Cardiac septum (tissue), 1 donor: ENCODE measurements at regions not wholly inside any gene's neighbourhood (a gene's known extent, or its start where the extent isn't known, plus 50 kb on each side); places are given as distances from the start of the nearest gene placed in this dataset.
"Not testable (repeated sequence)": the region's sequence is repeated elsewhere in the genome, so short reads cannot be mapped to it uniquely, and the experiment has no call there.

Experiments
- DNase-seq: peaks from one replicate; pipeline ENCODE4 v3.0.0-alpha.2; 2020; ENCODE audit warnings: low spot score
- intact Hi-C: fragments of 100-400 bp; cut with DNase I; formaldehyde crosslinking; loops from one replicate; pipeline ENCODE4 v1.14.0; 2022
- donor health status: DM: no; HTN: no; CAD: no.

DNA sequence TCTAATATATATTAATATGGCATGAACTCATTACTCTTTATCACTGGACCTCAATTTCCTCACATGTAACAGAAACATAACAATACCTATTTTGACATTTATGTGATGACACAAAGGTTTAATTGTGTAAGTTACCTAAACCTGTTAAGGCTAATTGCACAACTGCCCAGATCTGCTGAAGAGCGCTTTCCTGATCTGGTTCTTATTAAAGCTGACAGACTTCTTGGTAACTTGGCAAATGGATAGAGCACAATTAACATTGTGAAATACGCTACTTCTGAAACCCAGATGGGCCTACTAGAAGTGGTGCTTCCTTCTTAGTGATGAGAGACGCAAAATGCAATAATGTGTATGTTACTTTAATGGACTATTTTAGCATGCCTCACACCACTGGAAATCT lies 1767.2 kb upstream of the RAG2 start:
- intact Hi-C loops = no loop called here
- DNase-seq = no peak

DNA sequence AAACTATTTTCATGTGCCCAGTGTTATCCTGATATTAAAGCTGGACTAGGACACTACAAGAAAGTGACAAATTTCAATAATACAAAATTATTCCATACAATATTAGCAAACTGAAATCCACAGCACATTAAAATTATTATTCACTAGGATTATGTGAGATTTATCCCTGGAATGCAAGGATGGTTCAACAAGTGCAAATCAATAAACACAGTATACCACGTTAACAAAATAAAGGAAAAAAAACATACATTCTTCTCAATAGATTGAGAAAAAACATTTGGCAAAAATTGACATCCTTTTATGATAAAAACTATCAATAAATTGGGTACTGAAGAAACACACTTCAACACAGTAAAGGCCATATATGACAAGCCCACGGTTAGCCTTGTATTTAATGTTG lies 1758.2 kb upstream of the RAG2 start:
- DNase-seq = no peak
- intact Hi-C loops = no loop called here

DNA sequence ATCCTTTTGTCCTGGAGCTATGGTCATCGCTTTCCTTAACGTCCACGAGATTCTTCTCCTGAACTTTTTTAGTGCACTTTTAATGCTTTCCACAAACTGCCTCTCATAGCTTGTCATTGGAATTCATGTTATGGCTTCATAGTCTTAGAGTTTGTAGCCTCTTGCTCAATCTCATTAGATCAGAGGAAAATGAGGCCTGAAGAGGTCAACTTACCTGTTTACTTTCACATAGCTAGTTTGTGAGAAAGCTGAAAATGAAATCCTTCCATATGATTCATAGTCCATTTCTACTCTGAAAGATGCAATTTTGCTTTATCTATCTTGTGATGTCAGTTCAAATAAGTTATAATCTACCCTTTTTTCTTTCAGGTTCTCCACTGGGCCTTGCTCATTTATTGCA lies 1747.2 kb upstream of the RAG2 start:
- intact Hi-C loops = no loop called here

DNA sequence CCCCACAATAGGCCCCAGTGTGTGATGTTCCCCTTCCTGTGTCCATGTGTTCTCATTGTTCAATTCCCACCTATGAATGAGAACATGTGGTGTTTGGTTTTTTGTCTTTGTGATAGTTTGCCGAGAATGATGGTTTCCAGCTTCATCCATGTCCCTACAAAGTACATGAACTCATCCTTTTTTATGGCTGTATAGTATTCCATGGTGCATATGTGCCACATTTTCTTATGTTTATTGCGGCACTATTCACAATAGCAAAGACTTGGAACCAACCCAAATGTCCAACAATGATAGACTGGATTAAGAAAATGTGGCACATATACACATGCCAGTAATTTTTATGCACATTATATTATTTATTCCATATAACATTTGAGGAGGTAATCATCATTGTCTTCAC lies 1743.6 kb upstream of the RAG2 start:
- intact Hi-C loops, DNase-seq: not testable (repeated sequence)

More for the DNA sequence above, 1747.2 kb upstream of the RAG2 start:
- DNase-seq = no peak

DNA sequence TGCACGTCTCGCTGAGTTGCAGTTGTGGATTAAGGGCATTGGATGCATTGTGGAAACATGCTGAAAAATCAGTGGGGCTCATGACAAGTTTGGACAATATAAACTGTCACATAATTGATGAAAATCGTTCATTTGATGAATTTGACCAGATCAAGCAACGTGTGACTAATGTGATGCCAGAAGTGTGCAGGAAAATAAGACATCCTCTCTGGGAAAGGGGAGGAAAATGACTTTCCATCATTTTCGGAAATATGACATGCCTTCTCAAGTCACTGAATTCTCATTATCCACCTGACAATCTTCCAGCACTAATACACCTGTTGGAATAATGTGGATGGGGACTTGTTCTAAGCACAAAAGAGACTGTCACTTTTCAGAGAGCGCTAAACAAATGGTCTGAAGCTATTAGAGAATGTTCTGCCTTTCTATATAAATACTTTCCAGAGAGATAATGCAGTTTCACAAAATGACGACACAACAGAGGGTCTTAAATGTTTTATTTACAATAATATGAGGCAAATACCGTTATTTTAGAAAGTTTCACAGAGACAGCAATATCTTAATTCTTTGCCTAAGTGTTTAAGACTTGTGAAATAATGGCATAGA lies 1741.9 kb upstream of the RAG2 start:
- DNase-seq = no peak
- intact Hi-C loops = no loop called here

DNA sequence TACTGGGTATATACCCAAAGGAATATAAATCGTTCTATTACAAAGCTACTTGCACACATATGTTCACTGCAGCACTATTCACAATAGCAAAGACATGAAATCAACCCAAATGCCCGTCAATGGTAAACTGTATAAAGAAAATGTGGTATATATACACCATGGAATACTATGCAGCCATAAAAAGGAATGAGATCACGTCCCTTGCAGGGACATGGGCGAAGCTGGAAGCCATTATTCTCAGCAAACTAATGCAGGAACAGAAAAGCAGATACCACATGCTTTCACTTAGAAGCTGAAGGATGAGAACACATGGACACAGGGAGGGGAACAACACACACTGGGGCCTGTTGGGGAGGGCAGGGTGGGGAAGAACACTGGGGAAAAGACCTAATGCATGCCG lies 1740.0 kb upstream of the RAG2 start:
- intact Hi-C loops, DNase-seq: not testable (repeated sequence)

DNA sequence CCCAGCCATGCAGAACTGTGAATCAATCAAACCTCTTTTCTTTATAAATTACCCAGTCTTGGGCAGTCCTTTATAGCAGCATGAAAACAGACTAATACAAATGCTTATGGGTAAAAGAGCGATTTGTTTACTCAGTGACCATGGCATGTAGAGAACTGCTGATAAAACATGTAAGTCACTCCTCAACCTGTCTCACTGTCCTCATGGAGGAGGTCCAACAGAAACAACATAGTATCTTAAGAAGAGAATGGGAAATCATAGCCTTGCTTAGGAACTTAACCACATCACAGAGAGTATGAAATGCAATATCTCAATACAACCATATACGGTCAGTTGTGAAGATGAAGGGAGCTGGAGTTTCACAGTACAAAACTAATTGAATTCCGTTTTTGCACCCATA lies 1734.0 kb upstream of the RAG2 start:
- intact Hi-C loops = no loop called here
- no peak for DNase-seq

DNA sequence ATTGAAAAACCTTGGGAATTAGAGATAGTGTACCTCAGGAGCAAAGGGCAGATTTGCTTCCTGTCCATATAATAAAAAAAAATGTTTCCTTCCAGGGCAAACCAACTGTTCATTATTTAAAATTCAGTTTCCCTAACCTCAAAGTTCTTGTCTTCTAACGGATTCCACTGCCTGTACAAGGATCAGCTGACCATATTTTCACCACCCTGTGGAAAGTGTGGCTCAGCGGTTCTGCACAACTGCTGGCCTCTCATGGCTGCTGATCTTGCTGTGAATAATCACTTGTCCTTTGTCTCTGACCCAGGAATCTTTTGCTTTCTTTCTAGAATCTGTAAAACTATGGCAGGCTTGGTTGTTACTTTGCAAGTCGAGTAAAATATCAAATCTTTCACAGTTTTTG lies 1732.5 kb upstream of the RAG2 start:
- intact Hi-C loops = no loop called here
- DNase-seq = no peak

DNA sequence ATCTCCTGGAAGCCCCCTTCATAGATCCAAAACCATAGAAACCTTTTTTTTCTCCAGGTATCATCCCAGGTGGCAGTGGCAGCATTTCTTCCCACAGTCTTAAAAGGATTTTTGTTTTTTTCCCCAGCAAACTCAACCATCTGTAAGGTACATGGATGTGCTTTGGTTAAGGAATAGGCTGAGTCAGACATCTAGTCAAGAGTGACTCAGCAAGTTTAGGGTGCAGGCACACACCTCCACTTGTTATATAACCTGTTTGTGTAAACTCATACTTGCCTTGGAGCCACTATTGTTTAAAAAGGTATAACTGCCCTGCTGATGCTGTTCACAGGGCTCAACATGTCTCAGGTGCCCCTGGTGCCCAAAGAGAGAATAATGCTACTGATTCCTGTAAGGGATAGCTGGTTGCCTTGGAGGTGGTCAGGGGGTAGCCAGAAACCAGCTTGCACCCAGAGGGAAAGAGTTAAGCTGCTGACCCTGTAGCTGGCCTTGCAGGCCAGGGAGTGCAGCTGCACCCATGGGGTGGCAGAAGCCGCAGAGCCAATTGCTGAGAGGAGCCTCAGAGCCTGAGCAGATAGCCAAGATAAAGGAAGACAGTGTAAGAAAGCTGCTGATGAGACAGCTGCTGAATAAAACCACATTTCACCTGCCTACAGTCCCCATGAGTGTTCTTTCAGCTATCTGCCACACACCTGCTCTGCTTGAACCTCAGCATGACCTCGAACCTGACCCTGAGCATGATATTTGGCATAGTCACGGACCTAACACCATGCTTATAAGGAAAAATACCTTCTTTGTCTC lies 1726.1 kb upstream of the RAG2 start:
- no peak for DNase-seq
- intact Hi-C loops = no loop called here

DNA sequence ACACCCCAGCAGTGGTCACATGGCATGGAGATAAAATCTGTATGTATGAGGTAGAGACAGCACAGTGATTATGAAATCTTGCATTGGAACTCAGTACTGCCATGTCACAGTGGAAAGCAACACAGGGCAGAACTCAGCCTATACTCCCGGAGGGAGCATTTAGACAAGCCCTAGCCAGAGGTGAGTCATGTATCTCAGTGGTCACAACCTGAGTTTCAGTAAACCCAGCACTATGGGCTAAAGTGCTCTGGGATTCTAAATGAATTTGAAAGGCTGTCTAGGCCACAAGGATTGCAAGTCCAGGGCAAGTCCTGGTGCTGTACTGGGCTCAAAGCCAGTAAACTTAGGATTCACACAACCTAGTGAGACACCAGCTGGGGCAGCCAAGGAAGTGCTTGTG lies 1717.1 kb upstream of the RAG2 start:
- DNase-seq = no peak
- intact Hi-C loops = no loop called here

DNA sequence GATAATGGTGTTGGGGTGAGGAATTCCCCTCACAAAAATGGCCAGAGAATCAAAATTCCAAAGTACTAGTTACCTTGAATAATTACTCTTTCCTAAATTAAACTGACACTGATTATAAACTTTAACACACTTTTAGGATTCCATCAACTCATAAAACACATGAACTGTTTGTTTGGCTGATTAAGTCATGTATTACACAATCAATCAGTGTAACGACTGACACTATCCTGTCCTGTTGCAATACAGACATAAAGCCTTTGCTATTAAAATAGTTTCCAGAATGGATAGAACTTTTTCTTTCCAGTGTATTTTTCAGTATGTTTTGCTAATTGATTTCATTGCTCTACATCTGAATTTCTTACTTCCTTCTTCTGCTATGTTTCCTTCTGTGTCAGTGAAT lies 1709.4 kb upstream of the RAG2 start:
- intact Hi-C loops = no loop called here
- DNase-seq = no peak

DNA sequence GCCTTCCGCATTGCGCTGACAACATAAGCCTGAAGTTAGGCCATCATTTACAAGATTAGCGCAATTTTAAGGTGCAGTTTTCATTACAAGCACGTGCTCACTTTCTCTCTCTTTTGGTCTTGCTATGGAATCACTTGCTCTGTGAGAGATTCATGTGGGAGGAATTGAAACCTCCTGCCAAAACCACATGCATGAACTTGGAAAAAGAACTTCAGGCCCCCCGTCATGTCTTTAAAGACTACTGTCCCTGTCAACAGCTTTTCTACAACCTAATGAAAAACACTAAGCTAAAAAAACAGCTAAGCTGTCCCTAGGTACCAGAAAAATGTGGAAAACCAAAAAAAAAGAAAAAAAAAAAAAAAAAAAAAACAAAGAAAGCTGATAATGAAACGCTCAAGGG lies 1707.6 kb upstream of the RAG2 start:
- intact Hi-C loops = no loop called here
- DNase-seq = no peak

DNA sequence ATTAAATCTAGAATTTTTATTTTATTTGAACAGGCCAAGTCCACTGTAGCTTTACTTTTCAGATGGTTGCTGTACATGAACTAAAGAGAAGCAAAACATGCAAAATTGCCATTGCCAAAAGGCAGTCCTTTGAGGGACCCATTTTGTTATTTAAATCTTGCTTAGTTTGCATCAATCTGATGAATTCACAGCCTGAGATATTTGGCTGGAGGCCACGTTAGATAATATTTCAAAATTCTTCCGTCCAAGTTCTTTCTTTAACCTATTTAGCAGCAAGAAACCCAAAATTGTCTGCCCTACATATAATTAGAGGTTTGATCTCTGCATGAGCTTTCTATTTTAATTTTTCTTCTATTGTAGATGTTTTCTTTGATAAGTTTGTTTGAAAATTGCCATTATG lies 1706.9 kb upstream of the RAG2 start:
- intact Hi-C loops = no loop called here
- no peak for DNase-seq

DNA sequence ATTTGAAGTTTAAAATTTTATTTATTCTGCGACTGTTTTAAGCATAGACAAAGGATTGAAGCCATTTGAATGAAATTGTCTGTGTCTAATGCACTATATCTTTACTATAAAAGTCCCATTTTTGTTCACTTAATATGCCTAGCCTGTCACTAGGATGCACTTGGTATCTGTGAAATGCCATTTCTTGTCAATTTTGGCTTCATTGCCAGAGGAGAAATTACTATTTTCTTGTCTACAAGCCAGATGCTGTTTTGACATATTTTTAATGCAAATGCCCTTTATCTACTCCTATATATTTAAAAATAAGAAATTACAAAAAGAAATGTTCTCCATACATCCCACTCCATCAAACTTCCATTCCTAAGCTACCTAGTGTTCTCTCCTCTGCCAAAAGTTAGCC lies 1704.5 kb upstream of the RAG2 start:
- intact Hi-C loops = no loop called here
- no peak for DNase-seq

DNA sequence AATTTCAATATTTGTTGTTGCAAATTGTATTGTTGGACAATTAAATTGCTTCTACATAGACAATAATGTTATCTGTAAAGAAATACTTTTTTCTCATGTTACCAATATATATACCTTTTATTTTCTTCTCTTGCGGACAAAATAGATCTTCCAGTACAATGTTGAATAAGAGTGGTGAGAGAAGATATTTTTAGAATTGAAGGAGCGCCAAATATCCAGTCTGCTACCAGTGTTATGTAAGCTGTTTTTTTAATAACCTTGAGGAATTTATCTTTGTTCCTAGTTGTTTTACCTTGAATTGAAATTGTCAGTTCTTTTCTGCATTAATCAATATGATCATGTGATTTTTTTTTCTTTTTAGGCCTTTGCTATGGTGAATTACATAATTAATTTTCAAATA lies 1702.5 kb upstream of the RAG2 start:
- DNase-seq = no peak
- intact Hi-C loops = no loop called here

DNA sequence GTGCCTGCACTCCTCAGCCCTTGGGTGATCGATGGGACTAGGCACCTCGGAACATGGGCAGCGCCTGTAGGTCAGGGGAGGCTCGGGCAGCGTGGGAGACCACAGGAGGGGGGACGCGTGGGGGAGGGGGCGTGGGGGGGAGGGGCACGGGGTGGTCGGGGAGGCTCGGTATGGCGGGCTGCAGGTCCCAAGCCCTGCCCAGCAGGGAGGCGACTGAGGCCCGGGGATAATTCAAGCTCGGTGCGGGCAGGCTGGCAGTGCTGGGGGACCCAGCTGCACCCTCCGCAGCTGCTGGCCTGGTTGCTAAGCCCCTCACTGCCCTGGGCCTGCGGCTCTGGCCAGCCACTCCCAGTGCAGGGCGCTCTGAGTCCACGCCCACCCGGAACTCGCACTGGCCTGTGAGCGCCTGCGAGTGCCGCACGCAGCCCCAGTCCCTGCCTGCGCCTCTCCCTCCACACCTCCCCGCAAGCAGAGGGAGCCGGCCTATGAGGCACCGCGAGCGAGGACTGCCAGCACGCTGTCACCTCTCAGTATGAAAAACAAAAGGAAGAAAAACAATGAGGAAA lies 1698.3 kb upstream of the RAG2 start:
- intact Hi-C loops = no loop called here
- no peak for DNase-seq

DNA sequence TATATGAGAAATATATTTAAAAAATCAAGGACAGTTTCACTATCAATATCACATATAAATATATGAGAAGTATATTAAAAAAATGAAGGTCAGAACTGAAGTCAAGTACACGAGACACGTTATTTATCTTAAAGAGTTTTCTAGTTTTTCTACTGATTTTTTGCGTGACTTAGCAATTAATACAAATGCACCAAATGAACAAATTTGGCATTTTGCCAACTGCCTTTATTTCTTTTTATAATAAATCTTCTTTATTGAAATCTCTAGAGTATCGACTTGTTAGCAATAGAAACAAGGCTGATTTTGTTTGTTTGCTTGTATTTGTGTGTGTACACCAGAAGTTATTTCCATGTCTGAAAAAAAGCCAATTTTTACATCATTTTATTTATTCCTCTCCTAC lies 1684.7 kb upstream of the RAG2 start:
- no peak for DNase-seq
- intact Hi-C loops = no loop called here

DNA sequence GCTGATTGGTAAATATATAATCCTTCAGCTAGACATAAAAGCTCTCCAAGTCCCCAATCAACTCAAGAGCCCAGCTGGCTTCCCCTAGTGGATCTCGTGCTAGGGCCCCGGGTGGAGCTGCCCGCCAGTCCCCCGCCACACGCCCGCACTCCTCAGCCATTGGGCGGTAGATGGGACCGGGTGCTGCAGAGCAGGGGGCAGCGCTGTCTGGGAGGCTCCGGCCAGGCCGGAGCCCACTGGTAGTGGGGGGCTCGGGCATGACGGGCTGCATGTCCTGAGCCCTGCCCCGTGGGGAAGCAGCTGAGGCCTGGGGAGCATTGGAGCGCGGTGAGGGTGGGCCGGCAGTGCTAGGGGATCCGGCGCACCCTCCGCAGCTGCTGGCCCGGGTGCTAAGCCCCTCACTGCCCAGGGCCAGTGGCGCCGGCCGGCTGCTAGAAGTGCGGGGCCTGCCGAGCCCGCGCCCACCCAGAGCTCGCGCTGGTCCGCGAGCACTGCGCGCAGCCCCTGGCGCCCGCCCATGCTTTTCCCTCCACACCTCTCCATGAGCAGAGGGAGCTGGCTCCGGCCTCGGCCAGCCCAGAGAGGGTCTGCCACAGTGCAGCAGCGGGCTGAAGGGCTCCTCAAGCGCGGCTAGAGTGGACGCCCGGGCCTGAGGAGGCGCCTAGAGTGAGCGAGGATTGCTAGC lies 1680.6 kb upstream of the RAG2 start:
- intact Hi-C loops = no loop called here
- no peak for DNase-seq

DNA sequence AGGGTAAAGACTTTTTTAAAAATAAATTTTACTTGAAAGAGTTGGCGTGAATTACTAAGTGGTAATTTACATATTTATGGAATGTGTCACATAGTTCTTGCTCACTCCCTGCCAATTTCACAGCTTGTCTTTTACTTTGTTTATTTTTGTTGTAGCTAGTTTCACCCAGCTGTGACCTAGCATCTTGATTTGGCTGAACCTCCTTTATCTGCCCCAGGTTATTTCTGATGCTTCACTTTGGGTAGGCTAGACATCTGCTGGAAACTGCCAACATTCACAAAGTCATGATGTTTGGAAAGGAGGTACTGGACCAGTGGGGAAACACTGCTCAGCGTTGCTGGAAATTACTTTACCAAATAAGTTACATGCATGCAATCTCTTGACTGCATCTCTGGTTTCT lies 1676.0 kb upstream of the RAG2 start:
- no peak for DNase-seq
- intact Hi-C loops = no loop called here

DNA sequence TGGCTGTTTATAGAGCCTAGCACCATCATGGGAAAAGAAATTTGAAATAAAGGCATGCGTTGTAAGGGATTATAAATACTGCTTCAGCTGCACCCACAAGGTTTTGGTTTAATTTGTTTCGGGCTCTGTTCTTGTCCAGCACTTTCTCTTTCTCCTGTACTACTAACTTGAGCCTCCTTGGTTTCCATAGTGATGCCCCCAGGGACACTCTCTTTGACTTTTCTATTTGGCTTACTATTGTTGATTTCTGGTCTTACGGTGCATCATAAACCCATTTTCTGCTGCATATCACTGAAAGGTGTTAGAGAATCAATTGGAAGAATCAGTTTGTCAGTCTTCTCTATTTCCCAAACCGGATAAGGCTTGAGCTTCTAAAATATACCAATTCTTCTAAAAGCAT lies 1674.3 kb upstream of the RAG2 start:
- DNase-seq = no peak
- intact Hi-C loops = no loop called here

DNA sequence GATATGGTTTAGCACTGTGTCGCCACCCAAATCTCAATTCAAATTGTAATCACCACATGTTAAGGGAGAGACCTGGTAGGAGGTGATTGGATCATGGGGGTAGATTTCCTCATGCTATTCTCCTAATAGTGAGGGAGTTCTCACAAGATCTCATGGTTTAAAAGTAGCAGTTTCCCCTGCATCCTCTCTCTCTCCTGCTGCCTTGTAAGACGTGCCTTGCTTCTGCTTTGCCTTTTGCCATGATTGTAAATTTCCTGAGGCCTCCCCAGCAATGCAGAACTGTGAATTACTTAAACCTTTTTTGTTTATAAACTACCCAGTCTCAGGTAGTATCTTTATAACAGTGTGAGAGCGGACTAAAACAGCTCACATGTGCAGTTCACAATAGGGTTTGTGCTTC lies 1668.7 kb upstream of the RAG2 start:
- DNase-seq = no peak
- intact Hi-C loops = no loop called here
